ENCODE measurements at regions not wholly inside any gene's neighbourhood (a gene's known extent, or its start where the extent isn't known, plus 50 kb on each side); places are given as distances from the start of the nearest gene placed in this dataset.

- no peak for TF ChIP-seq CTCF (conservative IDR thresholded peaks at IDR 0.05; ENCODE audit: low read depth, low read length)
- TF ChIP-seq EZH2 (IDR thresholded peaks at IDR 0.05; ENCODE audit: borderline replicate concordance, low read depth, low read length, poor library complexity, severe bottlenecking): no peak
These were observed 164.6 kb downstream of the IGLL1 start for GRCh38 chr22:23415490-23415851.
